H1 (cell line): ENCODE measurements at regions not wholly inside any gene's neighbourhood (a gene's known extent, or its start where the extent isn't known, plus 50 kb on each side); places are given as distances from the start of the nearest gene placed in this dataset.

Experiments used
- CTCF ChIA-PET: fragments of 300-600 bp; sonication (Branson Sonifier 250); formaldehyde crosslinking; loops from one replicate; lab custom pipeline; 2021; ENCODE audit not compliant: partially characterized antibody; lab: Charles Lee
- POLR2A ChIA-PET: fragments of 300-600 bp; sonication (Branson Sonifier 250); formaldehyde crosslinking; loops from one replicate; lab custom pipeline; 2021; ENCODE audit warnings: inconsistent platforms; ENCODE audit not compliant: partially characterized antibody; lab: Charles Lee
- DNase-seq, 2 experiments: peaks; one replicate each; pipeline versions ENCODE4 v3.0.0 to v3.0.0-alpha.2; 2010 to 2022; ENCODE audit warnings: low spot score in 2 of 2, low read depth in 1 of 2, mixed read lengths in 1 of 2
- FAIRE-seq: peaks from 2 replicates; lab custom pipeline; 2011; peaks lifted over from hg19 to GRCh38; lab: Jason Lieb, UNC
- H2AFZ ChIP-seq: 2 replicates; pipeline ENCODE4 v1.8.1; 2012; ENCODE audit warnings: low read length, inconsistent platforms
- H2AK5ac ChIP-seq: 2 replicates; pipeline ENCODE4 v1.6.1; 2013; ENCODE audit warnings: low read depth, low read length
- H2BK120ac ChIP-seq: replicated peaks from 2 replicates; pipeline ENCODE3; 2013; ENCODE audit warnings: low read depth, low read length, inconsistent platforms
- H2BK12ac ChIP-seq: 2 replicates; pipeline ENCODE4 v1.6.1; 2013; ENCODE audit warnings: low read depth, low read length
- H2BK15ac ChIP-seq: 2 replicates; pipeline ENCODE4 v1.6.1; 2013; ENCODE audit warnings: low read length
- H2BK20ac ChIP-seq: 2 replicates; pipeline ENCODE4 v1.6.1; 2013; ENCODE audit warnings: low read length
- H2BK5ac ChIP-seq: 2 replicates; pipeline ENCODE4 v1.6.1; 2013; ENCODE audit warnings: low read depth, low read length
- H3K14ac ChIP-seq: 2 replicates; pipeline ENCODE4 v1.6.1; 2013; ENCODE audit warnings: inconsistent platforms; ENCODE audit not compliant: insufficient read length
- H3K18ac ChIP-seq: 2 replicates; pipeline ENCODE4 v1.6.1; 2013; ENCODE audit warnings: low read length; ENCODE audit errors: extremely low read depth
- H3K23ac ChIP-seq: 2 replicates; pipeline ENCODE4 v1.6.1; 2013; ENCODE audit warnings: inconsistent platforms; ENCODE audit not compliant: insufficient read length
- H3K23me2 ChIP-seq: 2 replicates; pipeline ENCODE4 v1.6.1; 2013; ENCODE audit warnings: low read depth, low read length
- H3K27ac ChIP-seq: 2 replicates; pipeline ENCODE4 v1.6.1; 2011; ENCODE audit warnings: low read depth, low read length, inconsistent platforms
- H3K27me3 ChIP-seq, 4 experiments: replicated peaks in 1 of 4; 1 replicate in 1 of 4; 2 replicates in 3 of 4; pipeline versions ENCODE4 v1.6.1 to v1.8.1; 2011 to 2013; ENCODE audit warnings: low read length in 3 of 4, mild to moderate bottlenecking in 3 of 4, inconsistent platforms in 2 of 4, mixed read lengths in 2 of 4, moderate library complexity in 1 of 4; ENCODE audit not compliant: control insufficient read depth in 3 of 4, insufficient read depth in 3 of 4; ENCODE audit errors: extremely low read depth in 1 of 4
- H3K36me3 ChIP-seq, 4 experiments: 2 replicates each; pipeline versions ENCODE4 v1.6.1 to v1.8.1; 2011 to 2013; ENCODE audit warnings: mild to moderate bottlenecking in 4 of 4, low read length in 3 of 4, moderate library complexity in 2 of 4, control low read depth in 1 of 4, inconsistent platforms in 1 of 4; ENCODE audit not compliant: insufficient read depth in 4 of 4, control insufficient read depth in 2 of 4
- H3K4ac ChIP-seq: replicated peaks from 2 replicates; pipeline ENCODE3; 2013; ENCODE audit warnings: low read length, low read depth, mixed read lengths, inconsistent platforms; ENCODE audit not compliant: insufficient read length
- H3K4me1 ChIP-seq, 4 experiments: replicated peaks in 1 of 4; 1 replicate in 1 of 4; 2 replicates in 3 of 4; pipeline versions ENCODE4 v1.6.1 to v1.8.1; 2011 to 2013; ENCODE audit warnings: low read length in 3 of 4, inconsistent platforms in 2 of 4, mixed read lengths in 1 of 4; ENCODE audit not compliant: insufficient read depth in 4 of 4, control insufficient read depth in 3 of 4
- H3K4me2 ChIP-seq, 2 experiments: 2 replicates each; pipeline versions ENCODE4 v1.6.1 to v1.8.1; 2011 to 2013; ENCODE audit warnings: low read depth in 2 of 2, low read length in 2 of 2, control low read depth in 1 of 2, inconsistent platforms in 1 of 2, mild to moderate bottlenecking in 1 of 2; ENCODE audit not compliant: insufficient read depth in 1 of 2
- H3K4me3 ChIP-seq, 4 experiments: fragments of 200-600, 300-600 bp in 1 of 4; sonication (generic), shearing (Covaris generic), sonication (Bioruptor Twin) in 1 of 4; 2 replicates each; pipeline versions ENCODE4 v1.5.1 to v1.8.1; 2011 to 2016; ENCODE audit warnings: low read length in 4 of 4, low read depth in 3 of 4, control low read depth in 2 of 4, inconsistent platforms in 2 of 4, mild to moderate bottlenecking in 2 of 4, mixed read lengths in 1 of 4, moderate library complexity in 1 of 4; ENCODE audit not compliant: insufficient read depth in 2 of 4; ENCODE audit errors: extremely low read depth in 1 of 4
- H3K56ac ChIP-seq: replicated peaks from 2 replicates; pipeline ENCODE3; 2013; ENCODE audit warnings: low read depth, mild to moderate bottlenecking, mixed read lengths, low read length, inconsistent platforms; ENCODE audit not compliant: insufficient read length
- H3K79me1 ChIP-seq: 2 replicates; pipeline ENCODE4 v1.6.1; 2013; ENCODE audit warnings: low read depth, low read length, control low read depth
- H3K79me2 ChIP-seq, 2 experiments: 2 replicates each; pipeline versions ENCODE4 v1.6.1 to v1.8.1; 2012 to 2013; ENCODE audit warnings: low read length in 2 of 2, mild to moderate bottlenecking in 2 of 2, inconsistent platforms in 1 of 2; ENCODE audit not compliant: insufficient read depth in 2 of 2, control insufficient read depth in 1 of 2
- H3K9ac ChIP-seq, 4 experiments: replicated peaks in 1 of 4; 1 replicate in 1 of 4; 2 replicates in 3 of 4; pipeline versions ENCODE4 v1.6.1 to v1.8.1; 2011 to 2013; ENCODE audit warnings: low read depth in 3 of 4, low read length in 3 of 4, control low read depth in 2 of 4, mild to moderate bottlenecking in 2 of 4, moderate library complexity in 2 of 4, inconsistent platforms in 1 of 4; ENCODE audit errors: extremely low read depth in 1 of 4
- H3K9me3 ChIP-seq, 2 experiments: 2 replicates each; pipeline versions ENCODE4 v1.6.1 to v1.8.1; 2012 to 2013; ENCODE audit warnings: mild to moderate bottlenecking in 2 of 2, moderate library complexity in 2 of 2, control low read depth in 1 of 2, inconsistent platforms in 1 of 2, low read depth in 1 of 2, low read length in 1 of 2, mixed read lengths in 1 of 2; ENCODE audit not compliant: insufficient read depth in 2 of 2
- H4K20me1 ChIP-seq, 2 experiments: replicated peaks in 1 of 2; 2 replicates each; pipeline versions ENCODE3 to v1.8.1; 2011 to 2013; ENCODE audit warnings: inconsistent platforms in 2 of 2, low read length in 2 of 2, mild to moderate bottlenecking in 1 of 2; ENCODE audit not compliant: insufficient read depth in 2 of 2, control insufficient read depth in 1 of 2
- H4K5ac ChIP-seq: 2 replicates; pipeline ENCODE4 v1.6.1; 2013; ENCODE audit warnings: low read length, low read depth, mixed read lengths, inconsistent platforms; ENCODE audit not compliant: insufficient read length
- H4K8ac ChIP-seq: 2 replicates; pipeline ENCODE4 v1.8.0; 2013; ENCODE audit warnings: mild to moderate bottlenecking, moderate library complexity, low read length, inconsistent platforms; ENCODE audit not compliant: insufficient read depth; ENCODE audit errors: extremely low read depth
- H4K91ac ChIP-seq: replicated peaks from 2 replicates; pipeline ENCODE3; 2013; ENCODE audit warnings: low read length, mixed read lengths, inconsistent platforms; ENCODE audit not compliant: insufficient read length
- CEBPB ChIP-seq: IDR thresholded peaks from 2 replicates; pipeline ENCODE4 v1.6.1; 2012; ENCODE audit warnings: low read depth, low read length
- CHD2 ChIP-seq: IDR thresholded peaks from 2 replicates; pipeline ENCODE4 v1.6.1; 2012; ENCODE audit warnings: low read length, improper control_type of control experiment
- CTCF ChIP-seq, 3 experiments: IDR thresholded peaks; 1 replicate in 2 of 3; 2 replicates in 1 of 3; pipeline versions ENCODE4 v1.5.1 to v1.6.1; 2011; ENCODE audit warnings: low read length in 3 of 3, mild to moderate bottlenecking in 3 of 3, inconsistent platforms in 2 of 3, low read depth in 1 of 3, moderate library complexity in 1 of 3; ENCODE audit not compliant: insufficient read depth in 1 of 3; ENCODE audit errors: control extremely low read depth in 1 of 3
- GABPA ChIP-seq: IDR thresholded peaks from 2 replicates; pipeline ENCODE4 v1.6.1; 2011; ENCODE audit warnings: mild to moderate bottlenecking, low read length, moderate library complexity, borderline replicate concordance; ENCODE audit not compliant: insufficient read depth
- JUN ChIP-seq: IDR thresholded peaks from 2 replicates; pipeline ENCODE4 v1.6.1; 2011; ENCODE audit warnings: low read depth, mild to moderate bottlenecking, improper control_type of control experiment, low read length
- KDM5A ChIP-seq: fragments of 200-600 bp; IDR thresholded peaks from 2 replicates; pipeline ENCODE4 v1.7.1; 2012; ENCODE audit warnings: mild to moderate bottlenecking, low read length, inconsistent platforms, mixed read lengths
- NANOG ChIP-seq: IDR thresholded peaks from 2 replicates; pipeline ENCODE4 v1.6.1; 2011; ENCODE audit warnings: low read length, low read depth, mild to moderate bottlenecking, inconsistent platforms; ENCODE audit not compliant: insufficient read depth, poor library complexity, severe bottlenecking
- POLR2AphosphoS5 ChIP-seq: IDR thresholded peaks from 2 replicates; pipeline ENCODE4 v1.6.1; 2011; ENCODE audit warnings: low read depth, low read length
- RFX5 ChIP-seq: IDR thresholded peaks from 2 replicates; pipeline ENCODE4 v1.6.1; 2011; ENCODE audit warnings: low read depth, low read length, improper control_type of control experiment, borderline replicate concordance
- SIX5 ChIP-seq: IDR thresholded peaks from 2 replicates; pipeline ENCODE4 v1.6.1; 2011; ENCODE audit warnings: mild to moderate bottlenecking, low read depth, low read length
- TAF7 ChIP-seq: optimal IDR thresholded peaks from 2 replicates; pipeline ENCODE3; 2011; ENCODE audit warnings: low read depth, mild to moderate bottlenecking, inconsistent platforms, low read length, moderate library complexity, borderline replicate concordance
- WGBS, 2 experiments: shearing (Covaris generic) in 1 of 2; methylation state at CpG; one replicate each; pipeline versions ENCODE4 v1.1.6 to v1.1.7; 2013 to 2015; ENCODE audit warnings: low lambda C conversion rate in 2 of 2, mixed read lengths in 2 of 2, inconsistent platforms in 1 of 2, low coverage in 1 of 2, missing lambda C conversion rate in 1 of 2; ENCODE audit not compliant: insufficient replicate concordance in 2 of 2, insufficient coverage in 1 of 2, insufficient read length in 1 of 2; ENCODE audit errors: extremely low coverage in 1 of 2, missing lambda C conversion rate in 1 of 2; 5-methylcytosine and 5-hydroxymethylcytosine counted together

DNA sequence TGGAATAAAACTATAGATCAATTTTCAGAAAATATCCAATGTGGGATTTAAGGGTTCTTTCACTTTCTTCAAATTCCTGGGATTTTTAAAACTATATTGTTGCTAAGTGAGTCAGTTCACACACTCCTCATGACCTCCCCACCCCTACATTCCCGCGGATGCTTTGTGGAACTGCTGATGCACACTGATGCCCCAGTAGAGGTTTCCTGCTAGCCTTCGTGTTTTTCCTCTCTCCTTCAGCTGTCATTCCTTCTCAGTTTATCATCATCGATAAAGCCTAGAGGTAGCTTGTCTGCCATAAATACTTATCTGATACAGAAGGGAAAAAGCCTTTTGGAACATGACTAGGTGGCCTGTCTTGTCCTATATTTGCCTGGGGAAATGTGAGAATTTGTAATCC lies 67.4 kb upstream of the GALNT5 start:
- Histone ChIP-seq H3K79me2 (no peaks in the 10 kb centered on the region), H2AFZ (no peak overlapping the region), H2BK120ac (no peak overlapping the region), H3K23ac (no peak overlapping the region), H3K36me3 (no peaks in the 10 kb centered on the region), H4K5ac (no peak overlapping the region), H3K4me1 (no peaks in the 10 kb centered on the region), H3K27me3 (no peaks in the 10 kb centered on the region), H4K20me1 (no peaks in the 10 kb centered on the region), H3K79me1 (no peaks in the 10 kb centered on the region), H3K14ac (no peak overlapping the region), H2BK15ac (no peak overlapping the region), H3K4ac (no peak overlapping the region), H3K23me2 (no peaks in the 10 kb centered on the region), H3K4me3 (no peak overlapping the region), H2BK12ac (no peak overlapping the region), H3K9ac (no peak overlapping the region), H2AK5ac (no peak overlapping the region), H3K18ac (no peak overlapping the region), H3K9me3 (no peaks in the 10 kb centered on the region), H3K27ac (no peak overlapping the region), H3K4me2 (no peak overlapping the region), H4K91ac (no peak overlapping the region), H2BK20ac (no peak overlapping the region), H2BK5ac (no peak overlapping the region), H4K8ac (no peak overlapping the region), H3K56ac (no peak overlapping the region)
- WGBS, 2 experiments: 87% methylated on average over 4 of the region's 4 CpGs; no CpG with 5 or more reads in 1 of the 2 experiments
- no peak for DNase-seq
- ChIA-PET CTCF (interaction anchor here (0.9 kb wide), 1 partner anchor 10 kb away, joined by 3 read pairs; no protein-coding TSS in a partner anchor), POLR2A (no interaction called here)
- TF ChIP-seq KDM5A (no peak), GABPA (no peak), CEBPB (no peak), NANOG (no peak), TAF7 (no peak), SIX5 (no peak), RFX5 (no peak), JUN (no peak), CTCF (IDR thresholded peaks at IDR 0.05; ENCODE audit: control extremely low read depth in 1 of 3, insufficient read depth in 1 of 3, low read depth in 1 of 3, low read length in 3 of 3) (no peak), CHD2 (no peak), POLR2AphosphoS5 (no peak)
- FAIRE-seq: no peak
